Tongue (tissue), 1 donor: ENCODE measurements at regions not wholly inside any gene's neighbourhood (a gene's known extent, or its start where the extent isn't known, plus 50 kb on each side); places are given as distances from the start of the nearest gene placed in this dataset.
"Not testable (repeated sequence)": the region's sequence is repeated elsewhere in the genome, so short reads cannot be mapped to it uniquely, and the experiment has no call there.

Source experiments
- DNase-seq: peaks from one replicate; pipeline ENCODE4 v3.0.0-alpha.2; 2015

DNA sequence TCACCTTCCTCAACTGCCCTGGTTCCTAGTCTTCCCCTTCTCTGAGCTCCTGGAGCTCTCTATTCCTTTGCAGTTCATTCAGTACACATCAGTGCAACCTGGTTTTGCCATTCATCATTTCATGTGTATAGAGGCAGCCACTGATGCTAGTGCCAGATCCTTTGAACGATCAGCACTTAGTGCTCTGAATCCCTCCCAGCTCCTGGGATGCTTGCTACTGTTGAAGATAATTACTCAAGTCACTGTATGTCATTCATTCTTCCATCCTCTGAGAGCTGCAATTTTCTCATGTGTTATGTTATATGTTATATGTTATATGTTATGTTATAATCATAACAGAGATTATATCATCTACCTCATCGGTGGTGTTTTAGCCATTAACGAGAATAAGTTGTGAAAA is 98.5 kb upstream of the UXS1 start:
- no peak for DNase-seq

DNA sequence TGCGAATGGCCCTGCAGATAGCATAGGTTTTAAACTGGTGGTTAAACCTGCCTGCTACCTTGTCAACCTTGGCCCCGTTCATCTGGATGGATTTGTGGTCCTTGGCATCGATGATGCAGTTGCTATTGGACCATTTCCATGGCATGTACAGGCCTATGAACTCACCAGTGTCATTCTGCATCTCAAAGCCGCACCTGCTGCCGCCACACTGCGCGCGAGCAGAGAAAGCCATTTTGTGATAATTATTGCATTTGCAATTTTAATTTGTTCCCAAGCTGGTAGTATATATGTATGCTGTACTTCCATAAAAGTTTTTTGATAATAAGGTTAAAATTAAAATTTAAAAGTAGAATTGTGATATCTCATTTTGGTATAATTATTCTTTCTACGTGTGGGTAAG is 94.8 kb upstream of the UXS1 start:
- DNase-seq, result no peak

DNA sequence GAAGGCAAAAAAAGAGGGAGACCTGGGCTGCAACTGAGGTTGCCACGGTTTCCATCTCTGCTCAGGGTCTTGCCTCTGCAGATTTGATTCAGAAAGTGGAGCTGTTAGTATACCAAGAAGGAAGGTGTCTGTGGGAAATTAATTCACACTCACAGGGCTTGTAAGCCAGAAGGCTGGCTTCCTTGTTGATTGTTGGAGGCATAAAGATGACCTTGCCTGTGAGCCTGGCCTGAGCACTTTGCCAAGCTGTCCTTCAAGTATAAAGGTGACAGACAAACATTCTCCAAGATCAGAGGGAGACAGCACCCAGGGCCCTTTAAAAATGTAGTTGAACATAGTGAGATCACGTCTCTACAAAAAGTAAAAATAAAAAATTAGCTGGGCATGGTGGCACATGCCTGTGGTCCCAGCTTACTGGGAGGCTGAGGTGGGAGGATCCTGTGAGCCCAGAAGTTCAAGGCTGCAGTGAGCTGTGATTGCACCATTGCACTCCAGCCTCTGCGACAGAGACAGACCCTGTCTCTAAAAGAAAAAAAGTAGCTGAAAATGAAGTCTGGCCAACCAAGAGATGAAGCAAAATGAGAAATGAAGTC is 91.2 kb upstream of the UXS1 start:
- DNase-seq, result no peak

DNA sequence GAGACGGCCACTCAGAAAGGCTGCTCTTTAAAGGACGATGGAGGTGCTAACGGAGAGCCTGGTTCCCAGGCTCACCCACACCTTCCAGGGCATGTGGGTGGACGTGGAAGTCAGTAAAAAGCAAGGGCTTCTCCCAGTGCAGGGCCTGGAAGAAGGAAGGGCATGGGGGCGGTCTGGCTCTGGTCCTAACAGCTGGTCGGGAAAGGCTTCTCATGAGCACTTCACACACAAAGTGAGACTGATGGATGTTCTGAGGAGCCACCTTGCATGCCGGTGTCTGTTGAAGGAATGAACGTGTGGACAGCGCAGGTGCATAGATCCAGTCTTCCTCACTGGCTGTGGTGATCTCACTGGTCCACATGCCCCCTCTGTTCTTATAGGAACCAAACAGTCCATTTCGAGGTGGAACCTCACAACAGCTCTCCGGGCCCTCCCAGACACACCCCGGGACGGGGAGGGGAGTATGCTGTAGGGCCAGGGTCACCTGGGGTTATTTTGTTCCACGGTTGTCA is 90.6 kb upstream of the UXS1 start:
- peak; percentile 16 for DNase-seq

DNA sequence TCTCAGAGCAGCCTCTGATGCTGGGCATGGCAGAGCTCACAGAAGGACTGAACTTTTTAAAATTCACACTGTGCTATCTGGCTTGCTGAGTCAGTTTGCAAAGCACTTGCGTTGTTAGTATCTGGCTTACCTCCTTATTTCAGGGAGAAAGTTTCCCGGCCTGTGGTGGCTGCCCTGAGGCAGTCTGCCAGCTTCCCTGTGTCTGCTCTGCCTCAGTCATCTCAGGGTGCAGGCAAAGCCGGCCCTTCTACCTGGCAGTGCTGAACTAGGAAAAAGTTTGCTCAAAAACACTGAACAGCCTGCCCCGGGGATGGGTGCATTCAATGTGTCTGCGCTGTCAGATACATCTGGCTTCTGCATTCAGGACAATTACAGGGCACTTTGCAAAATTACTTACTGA is 90.2 kb upstream of the UXS1 start:
- DNase-seq, result no peak

DNA sequence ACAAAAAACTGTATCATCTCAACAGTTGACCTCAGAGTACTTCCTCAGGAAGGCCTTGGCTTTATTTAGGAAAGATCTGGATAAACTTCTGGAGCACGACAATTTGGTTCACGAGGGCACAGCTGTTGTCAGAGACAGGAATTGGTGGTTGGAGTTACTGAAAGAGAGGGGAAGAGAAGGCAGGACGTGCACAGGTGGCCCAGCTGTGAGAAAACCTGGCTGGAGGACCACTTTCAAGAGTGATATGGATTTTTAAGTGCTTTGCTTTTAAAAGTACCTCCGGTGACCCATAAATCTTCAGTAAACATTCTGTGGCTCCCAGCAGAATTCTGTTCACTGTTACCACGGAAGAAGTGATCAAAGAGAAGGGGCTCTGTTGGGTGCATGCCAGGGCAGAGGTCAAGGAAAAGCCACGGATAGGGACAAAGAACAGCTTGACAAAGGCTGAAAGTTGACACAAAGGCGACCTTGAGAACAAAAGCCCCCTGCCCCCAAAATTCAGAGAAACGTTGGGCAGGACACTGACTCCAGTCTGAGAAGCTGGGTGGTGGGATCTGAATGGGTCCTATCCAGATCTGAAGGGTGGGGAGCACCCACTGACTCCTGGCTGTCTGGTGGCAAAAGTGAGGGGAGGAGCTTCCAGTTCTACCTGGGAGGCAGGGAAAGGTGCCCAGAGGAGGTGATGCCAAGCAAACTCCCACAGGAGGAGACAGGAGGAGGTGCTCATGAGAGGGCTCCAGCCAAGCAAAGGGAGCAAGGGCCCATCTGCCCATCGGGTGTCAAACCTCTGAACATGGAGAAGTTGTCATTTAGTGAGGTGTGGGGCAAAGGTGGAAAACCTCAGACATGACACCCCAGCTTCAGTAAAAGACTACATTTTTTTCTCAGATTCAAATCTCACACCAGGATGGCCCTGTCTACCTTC is 89.4 kb upstream of the UXS1 start:
- DNase-seq, result peak; percentile 20

DNA sequence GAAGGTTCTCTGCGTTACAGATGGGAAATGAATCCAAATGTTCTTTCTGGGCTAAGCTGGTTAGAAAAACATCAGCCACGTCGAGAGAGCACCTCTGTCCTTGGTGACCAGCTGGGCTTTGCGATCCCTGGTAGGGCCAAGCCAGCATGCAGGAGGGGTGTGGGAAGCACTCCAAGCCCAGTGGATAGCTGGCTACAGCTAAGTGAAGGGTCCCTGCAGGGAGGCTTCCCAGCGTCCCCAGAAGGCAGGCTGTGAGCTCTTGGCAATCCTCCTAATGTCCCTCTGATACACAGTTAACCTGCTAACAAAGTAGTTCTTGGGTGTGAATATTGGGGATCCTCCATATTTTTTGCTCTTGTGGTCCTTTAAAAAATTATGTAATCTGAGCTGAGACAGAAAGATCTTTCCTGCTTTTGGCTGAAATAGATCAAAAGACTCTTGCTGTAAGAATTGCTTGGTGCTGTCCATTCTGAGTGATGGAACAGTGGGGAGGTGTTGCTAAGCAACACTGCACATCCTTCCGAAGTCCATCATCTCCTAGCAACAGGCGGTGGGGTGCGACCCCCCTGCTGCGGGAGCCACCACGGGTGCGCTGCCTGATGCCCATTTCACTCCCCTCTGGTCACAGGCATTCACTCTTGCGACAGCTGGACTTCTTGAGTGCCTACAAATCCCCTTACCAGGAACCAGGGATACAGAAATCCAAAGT is 88.5 kb upstream of the UXS1 start:
- peak; percentile 35 for DNase-seq

DNA sequence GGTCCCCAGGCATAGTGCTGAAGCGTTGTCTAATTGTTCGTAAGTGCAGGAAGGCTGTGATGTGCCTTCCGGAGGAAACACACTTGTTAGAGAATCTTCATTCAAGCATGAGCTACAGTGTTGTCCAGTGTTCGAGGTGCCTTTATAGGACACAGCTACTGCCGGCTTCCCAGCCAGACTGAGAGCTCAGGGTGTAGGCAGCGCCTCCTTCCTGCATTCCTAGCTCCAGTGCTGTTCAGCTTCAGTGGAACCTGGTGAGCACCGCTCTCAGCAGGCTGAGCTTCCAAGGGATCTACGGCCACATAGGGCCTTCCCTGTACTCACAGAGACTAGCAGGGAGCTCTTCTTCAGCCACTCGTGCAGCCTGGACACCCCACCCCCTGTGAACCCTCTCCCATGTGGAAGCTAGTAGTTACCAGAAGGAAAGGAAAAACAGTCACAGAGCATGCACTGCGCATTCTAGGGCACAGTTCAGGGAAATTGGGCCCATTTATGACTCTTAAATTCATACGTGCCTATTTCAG is 87.9 kb upstream of the UXS1 start:
- not testable (repeated sequence) for DNase-seq

DNA sequence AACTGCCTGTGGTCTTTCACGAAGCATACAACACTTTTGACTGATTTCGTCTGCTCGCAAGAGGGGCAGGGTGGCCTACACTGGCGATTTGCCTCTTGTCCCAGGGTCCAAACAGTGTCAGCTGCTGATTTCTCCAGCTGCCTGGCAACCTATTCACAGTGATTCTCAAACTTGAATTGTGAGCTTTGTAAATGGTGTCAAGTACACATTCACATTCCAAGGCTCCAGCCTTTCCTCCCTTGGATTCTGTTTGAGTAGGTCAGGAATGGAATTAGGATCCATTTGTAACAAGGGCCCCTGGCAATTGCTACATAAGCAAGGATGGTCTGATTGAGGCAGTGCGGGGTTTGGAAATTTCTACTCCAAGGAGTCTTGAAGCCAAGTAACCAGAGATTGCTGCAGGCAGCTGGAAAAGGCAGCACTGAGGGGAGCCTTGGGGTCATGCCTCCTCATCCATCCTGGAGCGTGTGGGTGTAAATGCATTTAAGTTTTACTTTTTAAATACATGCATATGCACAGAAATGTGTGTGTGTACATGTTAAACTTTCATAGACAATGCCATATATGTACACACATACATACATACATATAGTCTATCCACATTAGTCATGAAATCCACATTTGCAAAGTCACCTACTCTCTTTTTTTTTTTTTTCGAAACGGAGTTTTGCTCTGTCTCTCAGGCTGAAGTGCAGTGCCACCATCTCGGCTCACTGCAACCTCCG is 86.8 kb upstream of the UXS1 start:
- DNase-seq, result peak; percentile 63

DNA sequence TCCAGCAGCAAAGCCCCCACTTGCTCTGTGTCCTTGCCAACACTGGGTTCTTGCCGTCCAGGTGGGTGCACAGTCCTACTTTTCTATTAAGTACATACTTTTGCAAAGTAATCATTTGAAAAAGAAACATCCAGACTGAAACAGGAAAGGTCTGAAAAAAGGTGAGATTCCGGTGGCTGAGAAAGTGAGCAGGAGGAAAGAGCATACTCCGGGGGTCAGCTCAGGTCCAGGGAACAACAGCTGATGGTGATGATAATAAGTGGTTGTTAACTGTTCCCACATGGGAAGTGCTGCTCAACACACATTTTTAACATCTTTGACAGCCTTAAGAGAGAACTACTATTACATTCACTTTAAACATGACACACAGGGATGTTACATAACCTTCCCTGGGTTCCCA is 86.1 kb upstream of the UXS1 start:
- DNase-seq, result peak; percentile 24

DNA sequence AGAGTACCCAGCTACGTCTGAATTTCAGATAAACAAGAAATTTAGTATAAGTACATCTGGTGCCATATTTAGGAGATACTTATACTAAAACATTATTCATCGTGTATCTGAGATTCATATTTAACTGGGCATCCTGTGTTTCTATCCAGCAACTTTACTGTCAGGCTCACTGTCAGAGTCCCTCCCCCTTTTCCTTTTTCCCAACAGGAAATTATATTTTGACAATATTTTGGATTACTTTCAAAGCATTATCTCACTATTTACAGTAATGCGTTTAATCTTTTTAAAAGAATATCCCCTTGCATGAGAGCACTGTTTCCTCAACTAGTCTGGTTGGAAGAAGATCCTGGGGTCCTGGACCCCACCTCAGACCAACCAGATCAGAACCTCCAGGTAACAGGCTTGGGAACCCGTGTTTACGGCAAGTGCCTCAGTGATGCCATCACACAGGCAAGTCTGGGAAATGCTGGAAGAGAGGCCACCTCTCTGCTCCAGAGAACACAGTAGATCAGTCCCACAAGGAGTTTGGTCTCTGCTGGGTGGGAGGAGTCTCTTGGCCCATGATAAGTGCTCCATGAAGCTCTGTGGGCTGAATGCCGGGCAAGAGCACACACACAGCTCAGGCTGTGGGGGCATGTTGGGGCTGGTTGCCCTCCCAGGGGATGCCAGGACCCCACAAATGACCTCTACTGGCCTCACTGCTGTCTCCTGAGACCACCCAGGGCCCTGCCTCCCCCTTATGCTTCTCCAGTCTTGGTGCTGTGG is 84.2 kb upstream of the UXS1 start:
- DNase-seq, result no peak

DNA sequence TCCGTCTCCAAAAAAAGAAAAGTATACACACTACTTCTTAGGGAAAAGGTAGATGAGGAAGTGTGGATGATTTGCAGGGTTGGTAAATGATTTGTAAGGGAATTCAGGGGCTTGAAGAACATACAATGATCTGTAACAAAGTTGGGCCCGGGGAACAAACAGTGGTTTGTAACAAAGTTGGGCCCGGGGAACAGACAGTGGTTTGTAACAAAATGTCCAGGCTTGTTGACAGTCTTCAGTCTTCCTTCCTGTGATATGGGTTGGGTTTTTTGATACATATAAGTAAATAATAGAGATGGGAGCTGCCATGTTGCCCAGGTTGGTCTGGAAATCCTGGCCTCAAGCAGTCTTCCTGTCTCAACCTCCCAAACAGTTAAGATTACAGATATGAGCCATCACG is 83.3 kb upstream of the UXS1 start:
- no peak for DNase-seq

DNA sequence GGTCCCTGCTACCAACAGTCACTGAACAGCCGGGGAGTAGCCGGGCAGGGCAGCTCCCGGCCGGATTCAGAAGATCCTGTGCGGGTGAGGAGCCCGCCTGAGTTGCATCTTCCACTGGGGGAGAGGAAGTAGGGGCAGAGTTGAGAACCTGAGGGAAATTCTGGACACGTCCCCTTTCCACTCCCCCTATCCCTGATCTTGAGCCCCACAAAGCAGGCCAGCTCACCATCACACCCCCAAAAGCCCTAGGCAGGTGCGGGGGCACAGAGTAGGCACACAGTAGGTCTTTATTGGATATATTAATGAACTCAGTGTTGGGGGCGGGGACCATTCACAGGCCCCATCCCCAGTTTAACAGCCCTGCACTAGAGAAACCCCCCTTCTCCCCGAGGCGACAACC is 81.9 kb upstream of the UXS1 start:
- no peak for DNase-seq

DNA sequence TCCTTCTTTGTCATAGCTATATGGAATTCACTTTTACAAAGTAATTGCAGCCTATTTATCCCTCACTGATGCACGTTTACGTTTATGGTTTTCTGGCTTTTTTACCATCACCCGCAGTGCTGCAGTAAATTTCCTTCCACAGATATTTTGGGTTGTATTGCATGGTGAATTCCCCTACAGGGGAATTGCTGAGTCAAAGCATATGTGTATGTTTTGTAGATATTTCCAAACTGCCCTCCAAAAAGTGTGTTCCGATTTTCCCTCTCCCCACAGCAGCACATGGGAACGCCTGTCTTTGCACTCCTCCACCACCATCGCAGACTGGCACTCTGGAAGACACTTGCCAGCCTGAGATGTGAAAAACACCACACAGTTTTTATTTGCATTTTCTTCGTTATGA is 80.6 kb upstream of the UXS1 start:
- DNase-seq, result peak; percentile 24

DNA sequence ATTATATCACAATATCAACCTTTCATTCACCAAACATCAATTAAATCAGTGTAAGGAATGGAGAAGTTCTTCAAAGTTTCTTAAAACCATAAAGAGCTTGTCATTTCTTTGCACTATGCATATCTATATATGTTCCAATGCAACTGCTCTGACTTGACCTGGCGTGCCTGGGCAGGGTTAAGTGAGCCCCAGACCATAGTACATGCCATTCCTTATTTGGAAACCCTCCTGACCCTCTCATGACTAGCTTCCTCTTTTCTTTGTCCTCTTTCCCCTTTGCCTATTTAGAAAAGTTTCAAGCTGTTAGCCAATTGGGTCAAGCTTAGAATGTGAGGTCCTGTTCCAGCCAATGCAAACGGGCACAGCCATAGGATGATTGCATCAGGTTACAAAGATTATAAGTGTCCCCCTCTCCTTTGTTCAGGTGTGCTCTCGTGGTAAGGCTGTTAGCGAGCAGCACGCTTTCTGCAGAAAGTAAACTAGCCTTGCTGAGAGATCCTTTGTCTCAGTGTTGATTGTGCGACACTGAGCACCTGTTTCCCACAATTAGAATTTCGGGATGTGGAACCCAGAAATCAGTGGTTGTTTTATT is 78.2 kb upstream of the UXS1 start:
- DNase-seq, result no peak

DNA sequence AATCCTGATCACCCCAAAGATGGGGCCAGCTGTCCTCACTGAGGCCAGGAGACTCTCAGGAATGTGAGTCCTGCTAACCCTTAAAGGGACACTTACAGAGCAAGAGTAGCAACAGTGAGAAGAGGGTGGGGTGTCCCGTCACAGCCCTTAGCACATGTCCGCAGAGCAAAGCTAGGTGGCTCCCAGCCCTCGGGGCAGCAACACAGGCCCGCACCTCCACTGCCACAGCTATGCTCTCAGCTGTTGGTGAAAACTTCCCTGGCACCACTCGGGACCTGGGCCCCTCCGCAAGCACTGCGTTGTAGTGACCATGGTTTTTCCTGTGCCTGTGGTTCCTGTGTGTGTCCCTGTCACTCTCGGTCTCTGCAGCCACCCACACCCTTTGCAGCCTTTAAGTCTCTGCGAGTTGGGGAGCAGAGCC is 76.4 kb upstream of the UXS1 start:
- peak; percentile 20 for DNase-seq

DNA sequence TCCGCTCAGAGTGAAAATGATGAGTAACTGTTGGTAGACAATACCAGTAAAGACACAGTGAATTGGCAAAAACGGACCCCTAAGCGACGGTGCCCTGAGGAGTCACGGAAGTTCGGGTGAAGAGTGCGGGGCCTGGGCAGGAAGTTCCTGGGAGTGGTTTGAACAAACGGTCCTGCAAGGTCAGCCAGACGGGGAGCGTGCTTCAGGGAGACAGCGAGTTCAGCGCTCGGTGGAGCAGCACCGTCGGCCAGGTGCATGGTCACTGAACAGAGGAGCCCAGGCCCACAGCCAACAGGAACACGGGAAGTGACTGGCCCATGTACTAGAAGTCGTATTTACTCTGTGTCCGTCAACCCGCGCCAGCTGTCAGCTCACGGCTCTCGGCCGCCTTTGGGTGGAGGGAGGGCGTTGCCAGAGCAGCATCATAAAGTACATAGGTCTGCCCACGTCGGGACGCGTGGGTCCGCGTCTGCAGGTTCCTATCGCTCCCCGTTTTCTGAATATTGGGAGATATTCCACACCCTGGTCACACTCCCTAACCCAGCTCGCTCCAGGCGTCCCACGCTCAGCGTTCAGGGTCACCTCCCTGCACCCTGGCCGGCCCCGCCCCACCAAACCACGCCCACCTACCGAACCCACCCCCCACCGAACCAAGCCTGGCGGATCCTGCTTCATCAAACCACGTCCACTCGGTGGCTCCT is 75.6 kb upstream of the UXS1 start:
- peak; percentile 68 for DNase-seq

DNA sequence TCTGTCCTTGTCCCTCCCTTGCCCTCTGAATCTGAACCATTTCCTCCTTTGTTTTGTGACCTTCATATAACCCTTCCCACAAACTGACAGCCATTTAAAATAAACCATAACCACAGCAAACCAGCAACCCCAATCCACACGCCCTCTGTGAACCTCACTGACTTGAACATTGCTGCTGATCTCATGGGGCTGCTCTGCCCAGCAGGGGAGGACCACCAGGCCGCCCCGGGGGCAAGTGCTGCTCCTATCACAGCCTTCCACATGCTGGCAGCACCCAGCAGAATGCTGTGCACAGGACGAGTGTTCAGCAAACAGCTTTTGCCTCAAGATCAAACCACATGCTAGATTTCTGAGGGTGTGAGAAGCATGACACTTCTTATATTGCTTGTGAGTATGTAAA is 73.9 kb upstream of the UXS1 start:
- no peak for DNase-seq

DNA sequence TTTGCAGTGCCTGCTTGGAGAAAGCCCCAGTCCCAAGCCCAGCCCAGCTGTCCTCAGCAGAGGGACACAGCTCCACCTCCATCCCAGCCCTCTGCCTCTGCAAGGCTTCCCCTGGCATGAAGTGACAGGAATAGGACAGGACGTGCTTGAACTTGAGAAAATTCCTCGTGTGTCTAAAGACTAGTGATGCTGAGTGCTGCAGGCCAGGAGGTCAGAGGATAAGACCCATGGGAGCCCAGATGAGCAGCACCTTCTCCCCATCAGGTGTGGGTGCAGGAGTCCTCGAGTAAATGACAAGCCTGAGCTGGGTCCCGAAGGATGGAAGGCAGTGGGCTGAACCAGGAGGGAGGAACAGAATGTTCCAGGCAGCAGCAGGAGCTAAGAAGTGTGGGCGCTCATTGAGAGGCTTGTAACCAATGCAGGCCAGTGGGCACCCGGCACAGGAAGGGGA is 67.8 kb upstream of the UXS1 start:
- peak; percentile 26 for DNase-seq

DNA sequence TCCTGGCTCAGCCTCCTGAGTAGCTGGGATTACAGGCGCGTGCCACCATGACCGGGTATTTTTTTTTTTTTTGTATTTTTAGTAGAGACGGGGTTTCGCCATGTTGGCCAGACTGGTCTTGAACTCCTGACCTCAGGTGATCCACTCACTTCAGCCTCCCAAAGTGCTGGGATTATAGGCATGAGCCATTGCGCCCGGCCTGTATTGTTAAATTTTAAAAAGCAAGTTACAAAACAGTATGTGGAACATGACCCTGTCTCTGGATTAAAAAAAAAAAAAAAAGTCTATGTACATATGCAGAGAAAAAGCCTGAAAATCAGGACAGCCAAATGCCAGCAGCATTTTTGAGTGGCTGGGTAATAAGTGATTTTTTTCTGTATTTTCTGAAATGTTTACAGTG is 64.8 kb upstream of the UXS1 start:
- DNase-seq, result not testable (repeated sequence)
